ENCODE measurements at regions not wholly inside any gene's neighbourhood (a gene's known extent, or its start where the extent isn't known, plus 50 kb on each side); places are given as distances from the start of the nearest gene placed in this dataset.

- no peak for ATAC-seq
- TF ChIP-seq BACH2 (CRISPR knock-in tag; IDR thresholded peaks at IDR 0.05; ENCODE audit: borderline replicate concordance), result no peak
- TF ChIP-seq ARNTL (CRISPR knock-in tag; IDR thresholded peaks at IDR 0.05; ENCODE audit: borderline replicate concordance, low read depth), result no peak
- no peak for TF ChIP-seq ZNF8 (CRISPR knock-in tag; IDR thresholded peaks at IDR 0.05)
- TF ChIP-seq, protein P1, sequence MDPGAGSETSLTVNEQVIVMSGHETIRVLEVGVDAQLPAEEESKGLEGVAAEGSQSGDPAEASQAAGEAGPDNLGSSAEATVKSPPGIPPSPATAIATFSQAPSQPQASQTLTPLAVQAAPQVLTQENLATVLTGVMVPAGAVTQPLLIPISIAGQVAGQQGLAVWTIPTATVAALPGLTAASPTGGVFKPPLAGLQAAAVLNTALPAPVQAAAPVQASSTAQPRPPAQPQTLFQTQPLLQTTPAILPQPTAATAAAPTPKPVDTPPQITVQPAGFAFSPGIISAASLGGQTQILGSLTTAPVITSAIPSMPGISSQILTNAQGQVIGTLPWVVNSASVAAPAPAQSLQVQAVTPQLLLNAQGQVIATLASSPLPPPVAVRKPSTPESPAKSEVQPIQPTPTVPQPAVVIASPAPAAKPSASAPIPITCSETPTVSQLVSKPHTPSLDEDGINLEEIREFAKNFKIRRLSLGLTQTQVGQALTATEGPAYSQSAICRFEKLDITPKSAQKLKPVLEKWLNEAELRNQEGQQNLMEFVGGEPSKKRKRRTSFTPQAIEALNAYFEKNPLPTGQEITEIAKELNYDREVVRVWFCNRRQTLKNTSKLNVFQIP (CRISPR knock-in tag; IDR thresholded peaks at IDR 0.05; ENCODE audit: borderline replicate concordance, low read depth), result no peak
- no peak for TF ChIP-seq GLIS3 (CRISPR knock-in tag; IDR thresholded peaks at IDR 0.05)
- TF ChIP-seq PPARA (CRISPR knock-in tag; IDR thresholded peaks at IDR 0.05; ENCODE audit: borderline replicate concordance), result no peak
- no peak for TF ChIP-seq PATZ1 (CRISPR knock-in tag; IDR thresholded peaks at IDR 0.05; ENCODE audit: borderline replicate concordance)
- TF ChIP-seq SNAI2 (CRISPR knock-in tag; IDR thresholded peaks at IDR 0.05), result no peak
- TF ChIP-seq, protein P2, sequence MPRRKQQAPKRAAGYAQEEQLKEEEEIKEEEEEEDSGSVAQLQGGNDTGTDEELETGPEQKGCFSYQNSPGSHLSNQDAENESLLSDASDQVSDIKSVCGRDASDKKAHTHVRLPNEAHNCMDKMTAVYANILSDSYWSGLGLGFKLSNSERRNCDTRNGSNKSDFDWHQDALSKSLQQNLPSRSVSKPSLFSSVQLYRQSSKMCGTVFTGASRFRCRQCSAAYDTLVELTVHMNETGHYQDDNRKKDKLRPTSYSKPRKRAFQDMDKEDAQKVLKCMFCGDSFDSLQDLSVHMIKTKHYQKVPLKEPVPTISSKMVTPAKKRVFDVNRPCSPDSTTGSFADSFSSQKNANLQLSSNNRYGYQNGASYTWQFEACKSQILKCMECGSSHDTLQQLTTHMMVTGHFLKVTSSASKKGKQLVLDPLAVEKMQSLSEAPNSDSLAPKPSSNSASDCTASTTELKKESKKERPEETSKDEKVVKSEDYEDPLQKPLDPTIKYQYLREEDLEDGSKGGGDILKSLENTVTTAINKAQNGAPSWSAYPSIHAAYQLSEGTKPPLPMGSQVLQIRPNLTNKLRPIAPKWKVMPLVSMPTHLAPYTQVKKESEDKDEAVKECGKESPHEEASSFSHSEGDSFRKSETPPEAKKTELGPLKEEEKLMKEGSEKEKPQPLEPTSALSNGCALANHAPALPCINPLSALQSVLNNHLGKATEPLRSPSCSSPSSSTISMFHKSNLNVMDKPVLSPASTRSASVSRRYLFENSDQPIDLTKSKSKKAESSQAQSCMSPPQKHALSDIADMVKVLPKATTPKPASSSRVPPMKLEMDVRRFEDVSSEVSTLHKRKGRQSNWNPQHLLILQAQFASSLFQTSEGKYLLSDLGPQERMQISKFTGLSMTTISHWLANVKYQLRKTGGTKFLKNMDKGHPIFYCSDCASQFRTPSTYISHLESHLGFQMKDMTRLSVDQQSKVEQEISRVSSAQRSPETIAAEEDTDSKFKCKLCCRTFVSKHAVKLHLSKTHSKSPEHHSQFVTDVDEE (CRISPR knock-in tag; IDR thresholded peaks at IDR 0.05), result no peak
- no peak for TF ChIP-seq CREB5 (CRISPR knock-in tag; IDR thresholded peaks at IDR 0.05; ENCODE audit: low read depth)
- TF ChIP-seq ISL1 (CRISPR knock-in tag; IDR thresholded peaks at IDR 0.05), result no peak
- TF ChIP-seq ESRRG (CRISPR knock-in tag; IDR thresholded peaks at IDR 0.05), result no peak
- TF ChIP-seq TOX (CRISPR knock-in tag; IDR thresholded peaks at IDR 0.05; ENCODE audit: borderline replicate concordance), result no peak
- TF ChIP-seq RARB (CRISPR knock-in tag; IDR thresholded peaks at IDR 0.05), result no peak
- no peak for TF ChIP-seq ZNF70 (CRISPR knock-in tag; IDR thresholded peaks at IDR 0.05)
- TF ChIP-seq ZFP3 (CRISPR knock-in tag; IDR thresholded peaks at IDR 0.05), result no peak
- no peak for TF ChIP-seq CSDC2 (CRISPR knock-in tag; IDR thresholded peaks at IDR 0.05)
- no peak for TF ChIP-seq ZNF565 (CRISPR knock-in tag; conservative IDR thresholded peaks at IDR 0.05; ENCODE audit: low read depth)
- no peak for TF ChIP-seq ZC3H10 (CRISPR knock-in tag; IDR thresholded peaks at IDR 0.05)
These were observed 134.8 kb downstream of the LY86 start for GRCh38 chr6:6723361-6723760.

DNA sequence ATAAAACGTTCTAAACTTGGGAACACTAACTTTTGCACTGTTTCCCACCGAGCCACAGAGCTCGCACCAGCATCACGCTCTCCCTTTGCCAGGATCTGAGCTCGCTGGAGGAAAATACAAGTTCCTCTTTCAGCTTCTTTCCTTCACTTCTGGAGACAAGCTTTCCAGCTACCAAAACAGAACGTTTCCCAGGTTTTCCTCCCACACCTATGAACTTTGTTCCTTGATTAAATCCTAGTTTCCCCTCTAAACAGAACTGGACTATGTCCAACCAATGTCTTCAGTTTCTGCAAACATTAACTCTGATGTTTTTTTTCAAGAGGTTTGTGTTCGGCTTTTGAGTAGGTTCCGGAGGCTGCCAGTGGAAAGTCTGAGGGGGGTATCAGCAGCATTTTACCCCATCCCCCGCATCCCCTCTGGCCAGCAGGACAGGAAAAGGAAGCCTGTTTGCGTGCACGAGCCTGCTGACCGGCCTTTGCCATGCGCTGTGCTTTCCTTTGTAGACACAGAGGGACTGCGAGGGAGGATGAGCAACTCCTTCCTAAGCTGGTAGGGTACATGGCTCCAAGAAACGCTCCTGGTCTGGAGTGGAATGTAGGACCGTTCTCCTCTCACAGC is 135.5 kb downstream of the LY86 start:
- TF ChIP-seq, protein P2 (CRISPR knock-in tag; IDR thresholded peaks at IDR 0.05), result no peak
- TF ChIP-seq, protein P1 (CRISPR knock-in tag; IDR thresholded peaks at IDR 0.05; ENCODE audit: borderline replicate concordance, low read depth), result no peak
- TF ChIP-seq OSR1 (CRISPR knock-in tag; IDR thresholded peaks at IDR 0.05) (no peak), PATZ1 (CRISPR knock-in tag; IDR thresholded peaks at IDR 0.05; ENCODE audit: borderline replicate concordance) (no peak), ZNF70 (CRISPR knock-in tag; IDR thresholded peaks at IDR 0.05) (no peak), CSRNP3 (CRISPR knock-in tag; IDR thresholded peaks at IDR 0.05) (no peak), TOX (CRISPR knock-in tag; IDR thresholded peaks at IDR 0.05; ENCODE audit: borderline replicate concordance) (no peak)
- ATAC-seq, result peak; percentile 19; the same call in 1 of the 3 replicates

Data from SK-N-SH treated with all-trans-retinoic acid at 6 μM for 48 hours (cell line).